HG03354 (cell line): ENCODE measurements at regions not wholly inside any gene's neighbourhood (a gene's known extent, or its start where the extent isn't known, plus 50 kb on each side); places are given as distances from the start of the nearest gene placed in this dataset.

Experiments used
- ATAC-seq: cut with Tn5 transposase; IDR thresholded peaks from one replicate; pipeline ENCODE4 v1.9.1; 2021; ENCODE audit warnings: mild to moderate bottlenecking; ENCODE audit not compliant: unreplicated experiment, poor library complexity, severe bottlenecking

- ATAC-seq, result no peak
These were observed 605.6 kb upstream of the TEX47 start for GRCh38 chr7:89401099-89401498.

- no peak for ATAC-seq
These were observed 606.2 kb upstream of the TEX47 start for GRCh38 chr7:89401690-89402089.

- ATAC-seq, result no peak
These were observed 656.4 kb upstream of the TEX47 start for GRCh38 chr7:89451911-89452310.

DNA sequence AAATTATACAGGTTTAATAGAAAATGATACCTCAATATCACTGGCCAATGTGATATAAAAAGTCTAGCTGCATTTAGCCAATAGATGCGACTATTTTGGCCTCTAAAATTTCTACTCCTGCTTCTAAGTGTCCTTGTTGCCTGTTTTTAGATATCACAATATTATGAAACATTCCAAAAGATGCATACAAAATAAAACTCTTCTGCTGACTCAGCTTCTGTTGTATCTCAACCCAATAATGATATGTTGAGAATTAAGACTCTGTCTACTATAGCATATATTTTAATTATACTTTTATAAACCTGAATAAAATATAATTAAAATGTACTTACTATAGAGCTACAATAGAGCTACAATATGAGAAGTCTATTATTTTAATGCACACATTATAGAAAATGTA, 661.0 kb upstream of the TEX47 start:
- ATAC-seq, result no peak

DNA sequence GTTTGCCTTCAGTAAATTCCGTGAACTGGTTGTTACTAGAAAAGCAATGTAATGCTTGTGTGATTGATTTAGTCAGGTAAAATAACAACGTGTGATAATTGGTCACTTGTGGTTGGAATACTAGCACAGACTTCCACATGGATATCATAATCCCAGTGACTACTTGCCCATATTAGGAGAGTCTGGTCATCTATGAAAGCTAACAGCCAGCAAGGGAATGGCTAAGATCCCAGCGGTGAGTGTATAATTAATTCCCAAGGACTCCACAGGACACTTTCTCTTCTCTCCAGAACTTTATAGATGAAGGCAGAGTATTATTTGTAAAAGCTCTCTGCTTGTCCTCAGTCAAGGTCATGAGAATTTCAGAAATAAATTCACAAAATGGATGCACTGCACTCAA, 662.6 kb upstream of the TEX47 start:
- no peak for ATAC-seq

DNA sequence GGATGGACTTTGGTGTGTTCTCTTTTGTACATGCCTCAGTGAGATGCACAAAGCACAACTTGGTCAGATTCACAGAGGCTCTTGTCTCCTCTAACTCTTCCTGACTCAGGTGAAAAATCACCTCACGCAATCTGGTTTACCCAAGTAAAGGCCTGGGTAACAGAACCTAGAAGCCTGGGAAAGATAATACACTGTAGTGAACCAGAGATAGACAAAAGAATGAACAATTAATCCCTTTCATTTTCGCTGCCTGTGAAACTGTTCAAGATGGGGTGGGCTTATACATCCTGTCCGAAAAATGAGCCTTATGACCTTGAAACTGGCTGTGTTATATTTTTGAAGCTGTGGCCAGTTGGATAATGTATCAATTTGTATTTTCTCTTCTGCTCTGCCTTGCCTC, 678.9 kb upstream of the TEX47 start:
- ATAC-seq, result no peak

DNA sequence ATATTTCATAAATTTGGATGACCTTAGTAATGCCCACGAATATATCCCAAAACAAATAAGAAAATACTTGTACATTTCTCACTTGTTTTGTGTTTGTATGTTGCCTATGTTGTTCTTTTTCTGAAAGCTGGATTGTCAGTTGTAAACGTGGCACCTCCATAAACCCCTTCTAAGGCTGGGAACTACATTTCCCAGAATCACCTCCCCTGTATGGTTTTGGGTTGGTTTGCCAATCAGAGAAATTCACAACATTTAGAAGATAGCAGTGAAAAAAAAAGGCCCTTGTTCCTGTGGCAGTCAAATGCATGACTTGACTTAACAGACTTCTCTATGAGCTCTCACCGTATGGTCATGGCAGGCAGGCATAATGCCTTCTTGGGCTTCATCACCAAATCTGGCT, 676.3 kb upstream of the STEAP1 start:
- ATAC-seq, result no peak

GRCh38 chr7:89495704-89496103, 658.6 kb upstream of the STEAP1 start:
- ATAC-seq, result no peak

GRCh38 chr7:89500084-89500483, 654.2 kb upstream of the STEAP1 start:
- ATAC-seq, result no peak

GRCh38 chr7:89503281-89503680, 651.0 kb upstream of the STEAP1 start:
- ATAC-seq, result no peak

GRCh38 chr7:89507034-89507433, 647.2 kb upstream of the STEAP1 start:
- no peak for ATAC-seq

- no peak for ATAC-seq
These were observed 642.4 kb upstream of the STEAP1 start for GRCh38 chr7:89511900-89512299.

DNA sequence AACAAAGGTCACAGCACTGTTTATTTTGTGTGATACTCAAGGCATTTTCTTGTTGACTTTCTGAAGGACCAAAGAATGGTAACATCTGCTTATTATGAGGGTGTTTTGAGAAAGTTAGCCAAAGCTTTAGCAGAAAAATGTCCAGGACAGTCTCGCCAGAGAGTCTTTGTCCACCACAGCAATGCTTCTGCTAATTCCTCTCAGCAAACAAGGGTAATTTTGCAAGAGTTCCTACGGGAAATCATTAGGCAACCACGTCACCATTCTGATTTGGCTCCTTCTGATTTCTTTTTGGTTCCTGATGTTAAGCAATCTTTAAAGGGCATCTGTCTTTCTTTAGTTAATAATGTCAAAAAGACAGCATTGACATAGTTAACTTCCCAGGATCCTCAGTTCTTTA, 639.3 kb upstream of the STEAP1 start:
- ATAC-seq, result no peak

DNA sequence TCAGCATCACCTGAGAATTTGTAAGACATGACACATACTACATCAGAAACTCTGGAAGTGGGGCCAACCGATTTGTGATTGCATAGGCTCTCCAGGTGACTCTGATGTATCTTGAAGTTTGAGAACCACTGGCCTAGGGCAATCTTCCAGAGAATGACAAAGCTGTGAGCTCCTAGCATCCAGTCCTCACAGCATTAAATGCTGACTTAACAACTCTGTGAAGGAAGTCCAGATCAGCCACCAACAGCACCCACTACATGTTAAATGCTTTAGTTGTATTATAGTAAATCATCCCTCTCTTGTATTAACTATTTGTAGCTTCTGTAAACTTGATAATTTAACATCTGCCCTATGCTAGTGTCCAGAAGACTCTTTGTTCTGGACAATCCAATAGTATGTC, 636.5 kb upstream of the STEAP1 start:
- ATAC-seq, result no peak

- ATAC-seq, result no peak
These were observed 604.5 kb upstream of the STEAP1 start for GRCh38 chr7:89549768-89550167.

GRCh38 chr7:89554209-89554608, 600.1 kb upstream of the STEAP1 start:
- ATAC-seq, result no peak

DNA sequence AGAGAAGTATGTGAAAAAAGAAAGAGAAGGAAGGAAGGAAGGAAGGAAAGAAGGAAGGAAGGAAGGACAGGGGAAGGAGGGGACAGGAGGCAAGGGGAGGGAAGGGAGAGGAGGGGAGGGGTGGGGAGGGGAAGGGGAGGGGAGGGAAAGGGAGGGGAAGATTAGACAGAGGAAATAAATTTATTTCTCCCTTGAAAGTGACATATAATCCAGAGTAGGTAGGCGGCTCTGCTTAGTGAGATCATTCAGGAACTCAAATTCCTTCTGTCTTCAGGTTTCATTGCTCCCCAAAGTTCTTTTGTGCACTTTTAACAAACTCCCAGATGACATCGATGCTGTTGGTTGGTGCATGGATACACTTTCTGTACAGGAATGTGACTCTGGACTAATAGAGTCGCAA, 594.7 kb upstream of the STEAP1 start:
- no peak for ATAC-seq

DNA sequence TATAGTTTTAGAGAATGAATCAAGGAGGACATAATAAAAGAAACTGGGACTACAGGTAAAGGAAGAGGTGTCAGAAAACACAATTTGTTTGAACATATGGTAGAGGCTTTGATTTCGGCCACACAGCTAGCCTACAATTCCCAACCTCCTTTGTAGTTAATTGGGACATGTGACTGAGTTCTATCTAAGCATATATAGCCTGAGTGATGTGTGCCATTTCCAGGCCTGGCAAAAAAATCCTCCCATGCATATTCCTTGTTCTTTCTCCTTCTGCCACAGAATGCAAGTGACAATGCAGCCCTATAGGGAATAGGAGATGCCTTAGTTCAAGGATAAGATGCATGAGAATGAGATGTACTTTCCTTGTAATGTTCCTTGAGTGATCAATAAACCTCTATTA, 590.7 kb upstream of the STEAP1 start:
- ATAC-seq, result no peak

- ATAC-seq, result no peak
These were observed 569.4 kb upstream of the STEAP1 start for GRCh38 chr7:89584896-89585295.

GRCh38 chr7:89593125-89593524, 561.1 kb upstream of the STEAP1 start:
- no peak for ATAC-seq

GRCh38 chr7:89602984-89603383, 551.3 kb upstream of the STEAP1 start:
- ATAC-seq, result no peak

GRCh38 chr7:89605362-89605761, 548.9 kb upstream of the STEAP1 start:
- ATAC-seq, result no peak

DNA sequence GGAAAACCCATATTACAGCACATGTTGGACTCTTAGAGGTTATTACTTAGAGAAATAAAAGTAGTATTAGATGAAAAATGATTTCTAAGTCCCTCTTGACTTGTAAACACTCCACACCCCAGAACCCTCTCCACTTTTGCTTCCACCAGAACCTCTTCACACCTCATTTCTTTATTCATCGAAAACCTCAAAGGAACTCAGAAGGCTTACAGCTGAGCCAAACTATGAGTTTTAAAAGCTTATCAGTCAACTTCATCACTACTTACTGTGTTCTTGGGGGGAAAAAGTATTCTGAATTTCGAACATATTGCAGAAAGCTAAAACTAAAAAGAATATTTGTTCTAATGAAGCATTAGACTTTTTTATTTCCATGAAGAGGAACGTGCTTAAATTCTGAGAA, 547.8 kb upstream of the STEAP1 start:
- no peak for ATAC-seq
